PC-3 (cell line): ENCODE measurements at regions not wholly inside any gene's neighbourhood (a gene's known extent, or its start where the extent isn't known, plus 50 kb on each side); places are given as distances from the start of the nearest gene placed in this dataset.

Source experiments
- CTCF ChIP-seq: fragments of 300-600 bp; sonication (generic); conservative IDR thresholded peaks from 2 replicates; pipeline ENCODE4 v1.5.1; 2017; ENCODE audit warnings: antibody characterized with exemption, low read depth, mild to moderate bottlenecking, low read length
- EZH2 ChIP-seq: fragments of 300-600 bp; sonication (generic); IDR thresholded peaks from one replicate; pipeline ENCODE4 v1.6.1; 2017; ENCODE audit warnings: antibody characterized with exemption, mild to moderate bottlenecking, low read length; ENCODE audit not compliant: unreplicated experiment
- EZH2phosphoT487 ChIP-seq: fragments of 300-600 bp; sonication (generic); IDR thresholded peaks from 2 replicates; pipeline ENCODE4 v1.6.1; 2018; ENCODE audit warnings: mild to moderate bottlenecking, antibody characterized with exemption, low read length, borderline replicate concordance

GRCh38 chr1:238562341-238562740 lies 671.6 kb upstream of the ZP4 start:
- TF ChIP-seq EZH2 (no peak), CTCF (no peak), EZH2phosphoT487 (no peak)
